Activated naive CD4-positive, alpha-beta T cell treated with anti-CD3 and anti-CD28 coated beads, Interleukin-2, amount 10 ng/mL, durations not matched to agents 7 days and 5 days (primary cell): ENCODE measurements at regions not wholly inside any gene's neighbourhood (a gene's known extent, or its start where the extent isn't known, plus 50 kb on each side); places are given as distances from the start of the nearest gene placed in this dataset.

Source experiments
- CTCF ChIA-PET: fragments of 350-600 bp; sonication (Branson Sonifier 250); formaldehyde crosslinking; loops from one replicate; lab custom pipeline; 2021; ENCODE audit warnings: antibody characterized with exemption; lab: Charles Lee
- DNase-seq: peaks from one replicate; pipeline ENCODE4 v3.0.0-alpha.2; 2020
- H3K27ac Mint-ChIP-seq: one replicate; pipeline ENCODE4 v1.8.0; 2021; ENCODE audit warnings: mild to moderate bottlenecking, moderate library complexity, mixed read lengths
- H3K27me3 Mint-ChIP-seq: one replicate; pipeline ENCODE4 v1.8.0; 2021; ENCODE audit warnings: mild to moderate bottlenecking, mixed read lengths
- H3K36me3 Mint-ChIP-seq: one replicate; pipeline ENCODE4 v1.8.0; 2021; ENCODE audit warnings: mixed read lengths
- H3K4me1 Mint-ChIP-seq: one replicate; pipeline ENCODE4 v1.8.0; 2021; ENCODE audit warnings: mixed read lengths
- H3K4me3 Mint-ChIP-seq: one replicate; pipeline ENCODE4 v1.8.0; 2021; ENCODE audit warnings: mild to moderate bottlenecking, moderate library complexity, mixed read lengths
- H3K9me3 Mint-ChIP-seq: one replicate; pipeline ENCODE4 v1.8.0; 2021; ENCODE audit warnings: mixed read lengths

- Mint-ChIP-seq H3K4me1 (no peaks in the 10 kb centered on the region), H3K27ac (no peak overlapping the region), H3K27me3 (no peaks in the 10 kb centered on the region), H3K36me3 (no peaks in the 10 kb centered on the region), H3K9me3 (peaks cover 2% of the 10 kb centered on the region), H3K4me3 (no peak overlapping the region)
- DNase-seq: no peak
- CTCF ChIA-PET: no interaction called here
These were observed 106.1 kb upstream of the TLL1 start for GRCh38 chr4:165766976-165767375.

DNA sequence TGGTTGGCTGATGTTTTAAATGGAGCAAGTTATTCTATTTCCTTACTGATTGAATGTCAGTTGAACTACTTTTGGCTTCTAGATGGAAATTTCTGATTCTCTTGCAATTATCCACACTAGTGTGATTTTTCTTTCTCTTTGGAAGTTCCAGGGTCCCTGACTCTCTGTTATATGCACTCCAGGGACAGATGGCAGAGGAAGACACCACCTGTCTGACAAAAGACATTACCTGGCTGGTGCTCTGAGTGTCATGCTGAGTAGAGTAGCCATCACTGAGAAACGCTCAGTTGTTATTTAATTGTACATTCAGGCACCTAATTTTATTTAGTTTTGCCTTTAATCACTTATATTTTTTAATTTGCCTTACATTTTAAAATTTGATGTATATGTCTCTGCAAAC, 105.4 kb upstream of the TLL1 start:
- DNase-seq: no peak
- Mint-ChIP-seq H3K36me3 (no peaks in the 10 kb centered on the region), H3K27me3 (no peaks in the 10 kb centered on the region), H3K27ac (no peak overlapping the region), H3K4me3 (no peak overlapping the region), H3K4me1 (no peaks in the 10 kb centered on the region), H3K9me3 (peaks cover 2% of the 10 kb centered on the region)
- CTCF ChIA-PET: no interaction called here

GRCh38 chr4:165768281-165768680, 104.8 kb upstream of the TLL1 start:
- peaks cover 2% of the 10 kb centered on the region for H3K9me3 Mint-ChIP-seq

DNA sequence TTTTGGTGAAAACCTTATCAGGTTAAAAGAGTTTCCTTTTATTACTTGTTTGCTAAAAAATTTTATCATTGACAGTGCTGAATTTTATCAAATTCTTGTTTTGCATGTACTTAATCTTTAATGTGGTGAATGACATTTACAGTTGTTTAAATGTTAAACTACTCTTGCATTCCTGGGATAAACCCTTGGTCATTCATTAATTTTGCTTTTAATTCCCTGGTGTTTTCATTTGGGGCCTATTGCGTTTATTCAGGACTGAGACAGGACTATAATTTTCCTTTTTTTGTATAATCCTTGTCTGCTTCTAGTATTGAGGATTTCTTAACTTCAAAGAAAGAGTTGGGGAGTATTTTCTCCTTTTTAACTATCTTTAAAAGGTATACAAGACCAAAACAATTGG, 98.7 kb upstream of the TLL1 start:
- Mint-ChIP-seq H3K27me3 (no peaks in the 10 kb centered on the region), H3K9me3 (peaks cover 2% of the 10 kb centered on the region), H3K4me3 (no peak overlapping the region), H3K27ac (no peak overlapping the region), H3K4me1 (no peaks in the 10 kb centered on the region), H3K36me3 (no peaks in the 10 kb centered on the region)
- no peak for DNase-seq
- CTCF ChIA-PET: no interaction called here

More at GRCh38 chr4:165768281-165768680, 104.8 kb upstream of the TLL1 start:
- no peaks in the 10 kb centered on the region for H3K36me3 Mint-ChIP-seq
- no peaks in the 10 kb centered on the region for H3K4me1 Mint-ChIP-seq
- no peaks in the 10 kb centered on the region for H3K27me3 Mint-ChIP-seq
- CTCF ChIA-PET: no interaction called here
- no peak overlapping the region for H3K4me3 Mint-ChIP-seq
- no peak overlapping the region for H3K27ac Mint-ChIP-seq
- no peak for DNase-seq

DNA sequence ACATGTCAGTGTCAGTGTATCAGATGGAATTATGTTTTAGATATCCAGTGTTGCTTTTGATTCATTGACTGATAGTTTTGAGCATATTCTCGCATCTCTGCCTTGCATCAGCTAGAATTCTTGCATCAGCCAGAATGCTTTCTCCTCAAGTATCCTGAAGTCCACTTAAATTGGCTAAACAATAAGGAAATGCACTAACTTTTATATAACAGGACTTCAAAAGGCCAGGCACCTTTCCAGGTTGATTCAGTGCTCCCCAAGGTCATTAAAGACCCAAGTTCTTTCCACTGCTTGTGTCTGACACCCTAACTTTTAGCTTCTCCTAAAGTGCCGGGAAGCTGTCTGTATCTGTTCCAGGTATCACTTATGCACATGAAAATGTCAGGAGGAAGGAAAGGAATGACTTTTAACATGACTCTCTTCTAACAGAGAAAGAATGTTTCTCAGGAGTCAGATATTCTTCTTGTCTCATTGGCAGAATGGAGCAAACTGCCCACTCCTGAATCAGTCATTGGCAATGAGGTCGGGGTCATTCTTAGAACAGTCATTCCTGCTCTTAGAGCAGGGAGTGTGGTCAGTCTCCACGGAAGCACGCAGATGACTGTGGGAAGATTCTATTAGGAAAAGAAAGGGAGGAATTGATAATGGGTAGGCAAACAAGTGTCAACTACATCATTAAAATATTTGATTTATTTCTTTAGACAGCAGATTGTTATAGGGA, 92.9 kb upstream of the TLL1 start:
- Mint-ChIP-seq H3K36me3 (no peaks in the 10 kb centered on the region), H3K4me1 (no peaks in the 10 kb centered on the region)
- CTCF ChIA-PET: no interaction called here

DNA sequence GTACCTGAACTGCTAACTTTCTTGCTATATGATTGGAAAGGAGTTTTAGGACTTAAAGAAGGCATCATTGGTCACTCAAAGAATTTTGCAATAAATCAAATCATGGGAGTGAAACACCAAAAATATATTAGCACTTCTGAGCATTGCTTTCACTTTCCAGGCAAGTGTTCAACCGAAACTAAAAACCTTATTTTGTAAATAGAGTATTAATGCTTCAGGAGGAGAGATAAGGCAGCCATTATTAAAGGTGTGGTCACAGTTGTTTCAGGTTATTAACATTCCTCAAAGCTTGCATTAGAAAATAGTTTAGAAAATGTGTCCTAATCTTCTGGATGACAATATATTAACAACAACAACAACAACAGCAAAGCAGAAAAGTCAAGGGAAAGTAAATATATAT, 92.3 kb upstream of the TLL1 start:
- DNase-seq: no peak
- Mint-ChIP-seq H3K36me3 (no peaks in the 10 kb centered on the region), H3K27ac (no peak overlapping the region), H3K4me3 (no peak overlapping the region), H3K9me3 (no peaks in the 10 kb centered on the region), H3K4me1 (no peaks in the 10 kb centered on the region), H3K27me3 (no peaks in the 10 kb centered on the region)
- CTCF ChIA-PET: no interaction called here

More for the DNA sequence above, 92.9 kb upstream of the TLL1 start:
- Mint-ChIP-seq H3K27ac (no peak overlapping the region), H3K4me3 (no peak overlapping the region), H3K27me3 (no peaks in the 10 kb centered on the region), H3K9me3 (no peaks in the 10 kb centered on the region)
- no peak for DNase-seq

DNA sequence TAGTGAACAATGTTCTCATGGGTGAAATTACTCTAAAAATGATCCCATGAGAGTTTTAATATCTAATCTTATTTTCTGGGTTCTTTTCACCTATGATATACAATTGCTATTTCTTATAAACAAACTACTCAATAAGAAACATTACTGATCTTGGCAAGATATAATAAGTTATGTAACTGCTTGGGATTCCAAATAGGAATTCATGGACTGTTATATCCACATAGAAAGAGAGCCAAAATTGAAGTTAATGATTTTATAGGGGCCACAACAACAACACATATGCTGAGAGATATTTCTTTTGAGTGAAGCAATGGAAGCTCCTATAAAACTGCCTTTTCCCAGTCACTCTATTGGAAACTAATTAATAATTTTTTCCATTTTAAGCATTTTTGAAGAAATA, 90.4 kb upstream of the TLL1 start:
- CTCF ChIA-PET: no interaction called here
- no peaks in the 10 kb centered on the region for H3K27me3 Mint-ChIP-seq
- H3K27ac Mint-ChIP-seq: no peak overlapping the region
- no peaks in the 10 kb centered on the region for H3K36me3 Mint-ChIP-seq
- DNase-seq: no peak
- H3K9me3 Mint-ChIP-seq: no peaks in the 10 kb centered on the region
- no peaks in the 10 kb centered on the region for H3K4me1 Mint-ChIP-seq
- H3K4me3 Mint-ChIP-seq: no peak overlapping the region

DNA sequence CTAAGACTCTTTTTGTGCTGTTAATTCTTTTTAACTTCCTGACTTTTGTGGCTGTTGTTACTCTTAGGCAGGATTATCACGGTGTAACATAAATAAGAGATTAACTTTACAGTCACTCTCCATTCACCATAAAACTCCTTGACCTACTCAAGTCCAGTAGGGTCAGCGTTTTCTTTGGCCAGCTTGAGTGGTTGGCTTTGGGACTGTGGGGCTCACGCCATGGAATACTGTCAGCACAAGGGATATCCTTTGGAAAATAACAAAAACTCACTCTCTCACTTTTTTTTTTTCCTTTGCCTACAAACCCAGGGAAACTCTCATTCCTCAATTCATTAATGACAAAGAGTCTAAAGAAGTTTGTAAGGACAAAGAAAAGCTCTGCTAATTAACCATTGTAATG, 89.4 kb upstream of the TLL1 start:
- DNase-seq: no peak
- H3K27me3 Mint-ChIP-seq: no peaks in the 10 kb centered on the region
- no peak overlapping the region for H3K27ac Mint-ChIP-seq
- CTCF ChIA-PET: no interaction called here
- no peak overlapping the region for H3K4me3 Mint-ChIP-seq
- no peaks in the 10 kb centered on the region for H3K36me3 Mint-ChIP-seq
- H3K4me1 Mint-ChIP-seq: no peaks in the 10 kb centered on the region
- no peaks in the 10 kb centered on the region for H3K9me3 Mint-ChIP-seq

- Mint-ChIP-seq H3K4me3 (no peak overlapping the region), H3K9me3 (no peaks in the 10 kb centered on the region), H3K36me3 (no peaks in the 10 kb centered on the region), H3K27me3 (no peaks in the 10 kb centered on the region), H3K4me1 (no peaks in the 10 kb centered on the region), H3K27ac (no peak overlapping the region)
- DNase-seq: no peak
- CTCF ChIA-PET: no interaction called here
These were observed 88.4 kb upstream of the TLL1 start for GRCh38 chr4:165784672-165785071.

- Mint-ChIP-seq H3K27me3 (no peaks in the 10 kb centered on the region), H3K4me1 (no peaks in the 10 kb centered on the region), H3K27ac (no peak overlapping the region), H3K9me3 (no peaks in the 10 kb centered on the region), H3K36me3 (no peaks in the 10 kb centered on the region), H3K4me3 (no peak overlapping the region)
- no peak for DNase-seq
- CTCF ChIA-PET: no interaction called here
These were observed 87.7 kb upstream of the TLL1 start for GRCh38 chr4:165785337-165785736.

DNA sequence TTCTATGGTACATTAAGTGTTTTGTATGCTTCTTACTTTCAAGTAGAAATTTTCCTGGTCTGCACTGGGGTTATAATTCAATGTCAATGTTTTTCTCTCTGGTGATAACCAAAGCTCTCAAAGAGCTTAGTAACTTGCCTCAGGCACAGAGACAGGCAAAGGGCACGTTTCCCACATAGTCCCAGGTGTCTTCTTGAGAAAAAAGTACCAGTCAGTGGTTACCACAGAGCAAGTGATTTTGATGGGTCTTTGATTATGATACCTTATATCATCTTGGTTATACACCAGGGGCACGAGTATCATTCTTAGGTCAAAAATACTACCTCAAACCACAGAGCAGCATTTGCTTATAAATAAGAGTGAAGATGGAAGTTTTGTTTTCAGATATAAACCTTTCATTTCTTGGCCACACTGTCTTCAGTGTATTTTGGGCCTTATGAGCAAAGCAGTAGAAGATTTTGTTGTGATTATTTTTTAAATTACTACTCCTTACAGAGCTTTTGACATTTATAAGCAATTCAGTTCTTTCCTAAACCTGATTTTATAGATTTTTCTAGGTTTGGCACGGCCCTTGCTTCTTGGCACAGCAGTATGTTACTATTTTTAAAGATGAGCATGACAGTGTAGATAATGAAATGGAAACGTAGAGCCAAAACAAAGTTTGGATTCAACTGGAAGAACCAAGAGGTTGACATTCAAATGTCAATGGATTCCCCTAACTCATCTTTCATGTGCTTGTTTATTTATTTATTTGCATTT, 85.3 kb upstream of the TLL1 start:
- CTCF ChIA-PET: no interaction called here
- no peaks in the 10 kb centered on the region for H3K27me3 Mint-ChIP-seq
- no peaks in the 10 kb centered on the region for H3K9me3 Mint-ChIP-seq
- no peaks in the 10 kb centered on the region for H3K4me1 Mint-ChIP-seq
- H3K4me3 Mint-ChIP-seq: no peak overlapping the region
- H3K36me3 Mint-ChIP-seq: no peaks in the 10 kb centered on the region
- DNase-seq: no peak
- no peak overlapping the region for H3K27ac Mint-ChIP-seq

- H3K4me3 Mint-ChIP-seq: no peak overlapping the region
- H3K27ac Mint-ChIP-seq: no peak overlapping the region
- no peaks in the 10 kb centered on the region for H3K4me1 Mint-ChIP-seq
- no peak for DNase-seq
- no peaks in the 10 kb centered on the region for H3K36me3 Mint-ChIP-seq
- H3K27me3 Mint-ChIP-seq: no peaks in the 10 kb centered on the region
- CTCF ChIA-PET: no interaction called here
- H3K9me3 Mint-ChIP-seq: no peaks in the 10 kb centered on the region
These were observed 84.2 kb upstream of the TLL1 start for GRCh38 chr4:165788686-165789463.

DNA sequence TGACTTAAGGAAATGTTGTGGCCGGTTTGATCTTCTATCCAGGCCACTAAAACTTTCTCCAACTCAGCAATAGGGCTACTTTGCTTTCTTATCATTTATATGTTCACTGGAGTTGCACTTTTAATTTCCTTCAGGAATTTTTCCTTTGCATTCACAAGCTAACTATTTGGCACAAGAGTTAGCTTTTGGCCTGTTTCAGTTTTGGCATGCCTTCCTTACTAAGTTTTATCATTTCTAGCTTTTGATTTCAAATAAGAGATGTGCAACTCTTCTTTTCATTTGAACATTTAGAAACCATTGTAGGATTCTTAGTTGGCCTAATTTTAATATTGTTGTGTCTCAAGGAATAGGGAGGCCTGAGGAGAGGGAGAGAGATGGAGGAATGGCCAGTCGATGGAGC, 79.8 kb upstream of the TLL1 start:
- Mint-ChIP-seq H3K27me3 (no peaks in the 10 kb centered on the region), H3K36me3 (no peaks in the 10 kb centered on the region), H3K4me3 (no peak overlapping the region), H3K4me1 (no peaks in the 10 kb centered on the region), H3K9me3 (no peaks in the 10 kb centered on the region), H3K27ac (no peak overlapping the region)
- DNase-seq: no peak
- CTCF ChIA-PET: no interaction called here

DNA sequence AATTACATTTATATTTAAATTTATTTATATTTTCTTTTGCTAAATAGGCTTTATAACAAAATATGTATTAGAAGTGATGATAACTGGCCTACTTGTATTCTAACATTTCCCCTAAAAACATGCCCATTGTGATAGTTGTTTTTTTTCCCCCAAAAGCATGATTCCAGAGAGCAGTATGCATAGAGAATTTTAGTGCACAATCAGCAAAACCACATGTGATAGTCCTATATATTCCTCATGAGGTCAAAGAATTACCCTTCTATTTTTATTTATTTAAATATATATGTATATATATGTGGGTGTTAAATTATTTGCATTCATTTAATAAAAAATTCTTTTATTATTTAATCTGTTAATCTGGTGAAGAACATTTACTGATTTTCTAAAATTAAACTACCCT, 78.2 kb upstream of the TLL1 start:
- Mint-ChIP-seq H3K27ac (no peak overlapping the region), H3K36me3 (no peaks in the 10 kb centered on the region), H3K4me3 (no peak overlapping the region), H3K4me1 (no peaks in the 10 kb centered on the region), H3K9me3 (no peaks in the 10 kb centered on the region), H3K27me3 (no peaks in the 10 kb centered on the region)
- DNase-seq: no peak
- CTCF ChIA-PET: no interaction called here
